ENCODE measurements at regions not wholly inside any gene's neighbourhood (a gene's known extent, or its start where the extent isn't known, plus 50 kb on each side); places are given as distances from the start of the nearest gene placed in this dataset.

GRCh38 chr2:200161458-200161857, 145.0 kb upstream of the SPATS2L start:
- no peaks in the 10 kb centered on the region for H3K9me2 ChIP-seq (replicated peaks; ENCODE audit: control insufficient read depth, low read length)
- H3K9me3 ChIP-seq (ENCODE audit: control insufficient read depth, insufficient read depth, low read length) = no peaks in the 10 kb centered on the region
- H3F3A ChIP-seq (ENCODE audit: control insufficient read depth, insufficient read depth) = no peaks in the 10 kb centered on the region
- no peaks in the 10 kb centered on the region for H3K27me3 ChIP-seq (ENCODE audit: control insufficient read depth, low read length)
- no peaks in the 10 kb centered on the region for H4K20me1 ChIP-seq (ENCODE audit: control insufficient read depth, insufficient read depth, low read depth, low read length)
- H3K4me1 ChIP-seq (ENCODE audit: control insufficient read depth, low read length) = no peaks in the 10 kb centered on the region
- no peak overlapping the region for H3K4me3 ChIP-seq (ENCODE audit: low read length)
- TF ChIP-seq EZH2phosphoT487 (IDR thresholded peaks at IDR 0.05; ENCODE audit: borderline replicate concordance, low read length) = no peak
- no peak for TF ChIP-seq CTCF (IDR thresholded peaks at IDR 0.05; ENCODE audit: low read depth, low read length, poor library complexity, severe bottlenecking)
- no peaks in the 10 kb centered on the region for H3K79me2 ChIP-seq (ENCODE audit: control insufficient read depth, low read length)
- H3K27ac ChIP-seq (ENCODE audit: low read depth, low read length) = no peak overlapping the region
- H3K4me2 ChIP-seq (ENCODE audit: low read length) = no peak overlapping the region
- no peaks in the 10 kb centered on the region for H3K36me3 ChIP-seq (ENCODE audit: control insufficient read depth, low read length)

GRCh38 chr2:200165687-200166086, 140.8 kb upstream of the SPATS2L start:
- H3K79me2 ChIP-seq (ENCODE audit: control insufficient read depth, low read length) = no peaks in the 10 kb centered on the region
- no peaks in the 10 kb centered on the region for H3K4me1 ChIP-seq (ENCODE audit: control insufficient read depth, low read length)
- H3K27ac ChIP-seq (ENCODE audit: low read depth, low read length) = no peak overlapping the region
- H3F3A ChIP-seq (ENCODE audit: control insufficient read depth, insufficient read depth) = no peaks in the 10 kb centered on the region
- no peak for TF ChIP-seq EZH2phosphoT487 (IDR thresholded peaks at IDR 0.05; ENCODE audit: borderline replicate concordance, low read length)
- TF ChIP-seq CTCF (IDR thresholded peaks at IDR 0.05; ENCODE audit: low read depth, low read length, poor library complexity, severe bottlenecking) = no peak
- H4K20me1 ChIP-seq (ENCODE audit: control insufficient read depth, insufficient read depth, low read depth, low read length) = no peaks in the 10 kb centered on the region
- no peak overlapping the region for H3K4me2 ChIP-seq (ENCODE audit: low read length)
- H3K4me3 ChIP-seq (ENCODE audit: low read length) = no peak overlapping the region
- H3K36me3 ChIP-seq (ENCODE audit: control insufficient read depth, low read length) = no peaks in the 10 kb centered on the region
- no peaks in the 10 kb centered on the region for H3K9me3 ChIP-seq (ENCODE audit: control insufficient read depth, insufficient read depth, low read length)
- H3K27me3 ChIP-seq (ENCODE audit: control insufficient read depth, low read length) = peaks cover 9% of the 10 kb centered on the region
- H3K9me2 ChIP-seq (replicated peaks; ENCODE audit: control insufficient read depth, low read length) = no peaks in the 10 kb centered on the region

- no peaks in the 10 kb centered on the region for H3K4me1 ChIP-seq (ENCODE audit: control insufficient read depth, low read length)
- no peak overlapping the region for H3K27ac ChIP-seq (ENCODE audit: low read depth, low read length)
- no peaks in the 10 kb centered on the region for H3F3A ChIP-seq (ENCODE audit: control insufficient read depth, insufficient read depth)
- H4K20me1 ChIP-seq (ENCODE audit: control insufficient read depth, insufficient read depth, low read depth, low read length) = no peaks in the 10 kb centered on the region
- no peaks in the 10 kb centered on the region for H3K79me2 ChIP-seq (ENCODE audit: control insufficient read depth, low read length)
- TF ChIP-seq CTCF (IDR thresholded peaks at IDR 0.05; ENCODE audit: low read depth, low read length, poor library complexity, severe bottlenecking) = no peak
- TF ChIP-seq EZH2phosphoT487 (IDR thresholded peaks at IDR 0.05; ENCODE audit: borderline replicate concordance, low read length) = no peak
- no peak overlapping the region for H3K4me2 ChIP-seq (ENCODE audit: low read length)
- no peaks in the 10 kb centered on the region for H3K9me3 ChIP-seq (ENCODE audit: control insufficient read depth, insufficient read depth, low read length)
- H3K36me3 ChIP-seq (ENCODE audit: control insufficient read depth, low read length) = no peaks in the 10 kb centered on the region
- H3K9me2 ChIP-seq (replicated peaks; ENCODE audit: control insufficient read depth, low read length) = no peaks in the 10 kb centered on the region
- no peak overlapping the region for H3K4me3 ChIP-seq (ENCODE audit: low read length)
- peaks cover 9% of the 10 kb centered on the region for H3K27me3 ChIP-seq (ENCODE audit: control insufficient read depth, low read length)
Observed at GRCh38 chr2:200168641-200169555, 137.6 kb upstream of the SPATS2L start.

All from DOHH2 (cell line).